ENCODE measurements at regions not wholly inside any gene's neighbourhood (a gene's known extent, or its start where the extent isn't known, plus 50 kb on each side); places are given as distances from the start of the nearest gene placed in this dataset.
"Not testable (repeated sequence)": the region's sequence is repeated elsewhere in the genome, so short reads cannot be mapped to it uniquely, and the experiment has no call there.

DNA sequence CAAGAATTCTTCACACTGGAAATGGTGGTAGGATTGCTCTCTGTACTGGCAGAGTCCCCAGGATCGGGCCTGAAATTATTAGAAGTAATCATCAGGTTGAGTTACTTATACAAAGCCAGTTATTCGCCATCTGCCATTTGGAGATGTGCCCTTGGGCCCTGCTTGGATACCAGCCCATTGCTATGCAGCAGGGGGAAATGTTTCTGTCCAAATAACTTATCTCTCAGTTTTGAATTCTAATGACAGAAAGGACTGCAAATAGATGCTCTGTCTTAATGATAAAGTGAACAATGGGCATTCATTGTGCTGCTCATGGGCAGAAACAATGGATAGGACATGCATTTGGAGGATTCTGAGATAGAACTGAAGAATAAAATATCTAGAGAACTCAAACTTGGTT is 139.1 kb upstream of the PELI2 start:
- no peak for DNase-seq (ENCODE audit: low read depth)

GRCh38 chr14:55979781-55980180 is 138.4 kb upstream of the PELI2 start:
- no peak for DNase-seq (ENCODE audit: low read depth)

DNA sequence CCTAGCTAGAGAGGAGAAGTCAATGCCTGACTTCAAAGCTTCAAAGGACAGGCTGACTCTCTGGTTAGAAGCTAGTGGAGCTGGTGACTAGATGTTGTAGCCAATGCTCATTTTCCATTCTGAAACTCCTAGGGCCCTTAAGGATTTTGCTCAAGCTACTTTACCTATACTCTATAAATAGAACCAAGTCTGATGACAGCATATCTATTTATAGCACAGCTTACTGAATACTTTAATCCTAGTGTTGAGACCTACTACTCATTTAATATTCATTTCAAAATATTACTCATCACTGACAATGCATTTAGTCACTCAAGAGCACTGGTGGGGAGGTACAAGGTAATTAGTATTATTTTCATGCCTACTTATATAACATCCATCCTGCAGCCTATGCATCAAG is 137.2 kb upstream of the PELI2 start:
- no peak for DNase-seq (ENCODE audit: low read depth)

DNA sequence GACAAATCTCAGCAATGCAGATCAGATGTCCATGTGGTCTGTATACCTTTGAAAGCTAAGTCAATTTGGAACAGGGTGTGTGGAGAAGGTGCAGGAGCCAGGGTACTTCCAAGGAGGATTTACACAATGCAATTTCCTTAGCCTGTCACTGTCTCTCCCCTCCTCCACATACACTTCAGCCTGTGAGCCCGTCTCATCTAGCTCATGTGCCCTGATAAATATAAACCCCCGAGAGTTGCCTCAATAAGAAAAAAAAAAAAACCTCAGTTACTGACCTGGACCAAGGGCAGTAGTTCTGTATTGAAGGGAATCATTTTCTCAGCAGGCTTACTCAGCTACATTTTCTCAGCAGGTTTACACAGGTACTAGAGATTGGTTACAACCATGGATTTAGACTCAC is 132.1 kb upstream of the PELI2 start:
- no peak for DNase-seq (ENCODE audit: low read depth)

GRCh38 chr14:56000846-56001245 is 117.4 kb upstream of the PELI2 start:
- no peak for DNase-seq (ENCODE audit: low read depth)

DNA sequence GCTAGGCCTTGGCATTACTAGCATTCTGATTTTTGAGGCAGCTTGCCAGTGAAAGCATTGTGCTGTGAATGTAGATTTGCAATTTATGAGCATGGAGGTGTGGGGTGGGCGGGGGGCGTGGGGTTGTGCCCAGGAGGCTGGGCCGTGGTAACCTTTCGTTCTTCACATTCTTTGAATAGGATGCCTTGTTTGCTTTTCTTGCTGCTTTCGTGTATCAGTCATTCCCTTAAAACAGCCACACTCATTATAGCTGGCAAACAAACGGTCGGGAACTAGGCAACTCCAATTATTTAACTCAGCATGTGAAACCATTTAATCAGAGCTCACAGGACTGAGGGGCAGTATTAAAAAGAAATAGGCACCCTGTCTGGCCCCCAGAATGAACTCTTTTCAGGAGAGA is 115.9 kb upstream of the PELI2 start:
- DNase-seq (ENCODE audit: low read depth): no peak

DNA sequence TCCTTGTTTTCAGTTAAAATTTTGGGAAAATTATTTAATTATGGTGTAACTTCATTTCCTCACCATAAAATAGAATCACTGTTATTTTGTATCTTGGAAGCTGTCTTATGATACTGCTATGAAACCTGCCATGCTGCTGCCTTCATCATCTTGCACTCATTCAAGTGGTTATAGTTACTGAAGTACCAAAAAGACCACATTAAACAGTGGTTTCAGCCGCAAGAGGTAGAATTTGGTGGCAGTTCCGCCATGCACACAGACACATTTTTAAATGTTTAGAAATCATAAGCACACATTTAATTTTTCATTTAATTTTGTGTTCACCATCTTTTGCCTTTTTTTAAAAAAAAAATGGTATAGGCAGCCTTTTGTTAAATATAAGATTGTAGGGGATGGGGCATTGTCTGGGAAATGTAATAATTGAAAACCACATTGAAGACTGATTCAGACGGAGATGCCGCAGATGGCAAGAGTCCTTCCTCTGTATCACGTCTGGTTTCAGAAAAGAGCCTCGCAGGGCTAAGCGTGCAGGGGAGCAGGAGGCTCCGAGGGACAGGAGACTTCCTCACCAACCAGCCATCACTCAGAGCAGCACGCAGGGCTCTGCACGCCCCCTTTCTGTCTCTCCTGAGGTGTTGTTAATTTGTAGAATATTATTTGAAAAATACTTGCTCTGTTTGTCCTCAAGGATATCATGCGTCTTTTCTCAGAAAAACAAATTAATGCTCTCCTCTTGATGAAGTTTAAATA is 115.2 kb upstream of the PELI2 start:
- no peak for DNase-seq (ENCODE audit: low read depth)

DNA sequence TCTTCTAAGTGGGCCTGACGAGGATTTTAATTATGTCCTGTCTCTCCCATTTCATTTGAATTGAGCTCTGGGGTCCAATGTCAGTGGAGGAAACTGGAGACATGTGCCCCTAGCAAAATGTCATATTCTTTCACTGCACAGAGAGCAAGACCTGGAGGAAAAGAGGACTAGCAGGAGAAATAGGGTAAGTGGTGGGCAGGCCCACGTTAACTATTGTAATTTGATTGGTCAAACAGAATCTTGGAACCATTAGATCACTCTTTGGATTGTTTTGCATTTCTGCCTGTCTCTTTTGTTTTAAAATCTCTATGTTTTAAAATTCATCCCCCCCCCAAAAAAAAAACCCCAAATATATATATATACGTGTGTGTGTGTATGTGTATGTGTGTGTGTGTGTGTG is 113.9 kb upstream of the PELI2 start:
- DNase-seq (ENCODE audit: low read depth): no peak

- no peak for DNase-seq (ENCODE audit: low read depth)
Measured at GRCh38 chr14:56004786-56005185, 113.4 kb upstream of the PELI2 start.

DNA sequence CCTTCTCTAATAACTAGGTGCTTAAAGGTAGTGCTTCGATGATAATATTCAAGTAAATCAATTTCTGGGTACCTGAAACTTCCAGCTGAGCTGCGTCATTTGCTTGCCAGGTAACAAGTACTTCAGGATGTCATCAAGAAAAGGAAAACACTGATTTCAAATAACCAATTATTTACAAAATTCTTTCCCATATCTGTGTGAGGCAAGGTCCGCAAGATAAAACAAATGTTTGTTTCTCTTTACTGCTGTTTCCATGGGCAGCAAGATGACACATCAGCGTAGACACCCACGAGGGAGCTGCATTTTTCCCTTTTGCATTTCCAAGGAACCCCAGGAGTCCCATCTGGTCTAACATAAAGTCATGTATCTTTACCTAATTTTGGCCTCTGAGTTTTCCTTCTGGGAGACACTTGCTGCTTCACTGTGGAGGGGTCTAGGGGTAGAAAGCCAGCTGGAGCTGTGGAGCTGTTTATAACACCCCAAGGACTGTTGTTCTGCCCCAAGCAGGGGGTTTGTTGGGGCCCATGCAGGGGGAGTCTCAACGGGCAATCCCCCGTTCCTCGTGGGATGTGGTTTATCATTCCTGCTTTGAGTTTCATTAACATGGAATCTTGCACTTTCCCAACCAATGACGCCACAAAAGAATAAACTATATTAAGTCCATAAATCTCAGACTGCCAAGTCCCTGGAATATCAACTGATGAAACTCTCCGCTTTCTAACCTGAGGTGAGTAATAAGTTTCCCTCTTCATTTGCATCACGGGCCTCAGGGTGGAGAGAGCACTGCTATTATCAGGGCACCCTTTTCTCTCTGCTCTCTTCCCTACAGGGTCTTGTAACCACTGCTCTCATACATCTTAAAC is 112.8 kb upstream of the PELI2 start:
- no peak for DNase-seq (ENCODE audit: low read depth)

- DNase-seq (ENCODE audit: low read depth): not testable (repeated sequence)
Measured at GRCh38 chr14:56007491-56007890, 110.7 kb upstream of the PELI2 start.

GRCh38 chr14:56008150-56008549 is 110.1 kb upstream of the PELI2 start:
- no peak for DNase-seq (ENCODE audit: low read depth)

DNA sequence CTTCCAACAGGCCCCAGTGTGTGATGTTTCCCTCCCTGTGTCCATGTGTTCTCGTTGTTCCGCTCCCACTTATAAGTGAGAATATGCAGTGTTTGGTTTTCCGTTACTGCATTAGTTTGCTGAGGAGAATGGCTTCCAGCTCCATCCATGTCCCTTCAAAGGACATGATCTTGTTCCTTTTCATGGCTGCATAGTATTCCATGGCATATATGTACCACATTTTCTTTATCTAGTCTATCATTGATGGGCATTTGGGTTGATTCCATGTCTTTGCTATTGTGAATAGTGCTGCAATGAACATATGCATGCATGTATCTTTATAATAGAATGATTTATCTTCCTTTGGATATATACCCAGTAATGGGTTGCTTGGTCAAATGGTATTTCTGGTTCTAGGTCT is 109.5 kb upstream of the PELI2 start:
- DNase-seq (ENCODE audit: low read depth): not testable (repeated sequence)

GRCh38 chr14:56023661-56024081 is 94.5 kb upstream of the PELI2 start:
- no peak for DNase-seq (ENCODE audit: low read depth)

DNA sequence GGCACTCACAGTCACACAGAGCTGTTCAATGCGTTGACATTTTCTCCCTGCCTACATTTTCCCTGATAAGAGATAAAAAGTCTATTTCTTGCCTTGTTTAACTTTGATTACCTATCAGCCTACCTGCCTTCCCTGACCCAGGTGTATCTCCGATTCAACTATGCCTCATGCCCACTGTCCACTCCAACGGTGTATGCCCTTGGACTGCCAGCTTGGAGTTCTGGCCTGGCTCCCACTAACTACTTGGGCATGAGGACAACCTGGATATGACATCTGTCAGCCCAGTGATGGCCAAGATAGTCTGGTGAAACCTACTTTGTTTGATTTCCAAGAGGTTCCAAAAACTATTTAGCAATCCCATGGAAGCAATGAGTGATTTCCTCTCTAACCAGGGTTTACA is 93.0 kb upstream of the PELI2 start:
- no peak for DNase-seq (ENCODE audit: low read depth)

- no peak for DNase-seq (ENCODE audit: low read depth)
Measured at GRCh38 chr14:56026506-56026905, 91.7 kb upstream of the PELI2 start.

GRCh38 chr14:56027421-56027820 is 90.8 kb upstream of the PELI2 start:
- DNase-seq (ENCODE audit: low read depth): no peak

- DNase-seq (ENCODE audit: low read depth): no peak
Measured at GRCh38 chr14:56027916-56028712, 90.1 kb upstream of the PELI2 start.

GRCh38 chr14:56036353-56036752 is 81.9 kb upstream of the PELI2 start:
- DNase-seq (ENCODE audit: low read depth): no peak

DNA sequence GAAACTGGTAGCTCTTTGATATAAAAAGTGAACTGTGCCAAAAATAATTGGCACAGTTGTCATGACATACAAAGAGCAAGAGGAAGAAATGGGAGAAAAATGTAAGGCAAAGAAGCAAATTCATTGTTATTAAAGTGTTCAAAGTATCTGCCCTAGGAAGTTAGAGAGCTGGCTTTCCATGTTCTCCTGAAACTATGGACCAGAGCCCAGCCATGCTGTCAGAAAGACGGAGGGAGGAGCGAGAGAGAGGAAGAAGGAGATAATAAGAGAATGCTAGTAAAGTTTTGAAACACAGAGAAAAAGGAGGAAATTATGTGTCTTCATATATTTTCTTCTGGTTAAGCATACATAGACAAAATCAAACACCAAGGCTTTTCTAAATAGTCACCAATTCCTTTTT is 78.1 kb upstream of the PELI2 start:
- no peak for DNase-seq (ENCODE audit: low read depth)

DNA sequence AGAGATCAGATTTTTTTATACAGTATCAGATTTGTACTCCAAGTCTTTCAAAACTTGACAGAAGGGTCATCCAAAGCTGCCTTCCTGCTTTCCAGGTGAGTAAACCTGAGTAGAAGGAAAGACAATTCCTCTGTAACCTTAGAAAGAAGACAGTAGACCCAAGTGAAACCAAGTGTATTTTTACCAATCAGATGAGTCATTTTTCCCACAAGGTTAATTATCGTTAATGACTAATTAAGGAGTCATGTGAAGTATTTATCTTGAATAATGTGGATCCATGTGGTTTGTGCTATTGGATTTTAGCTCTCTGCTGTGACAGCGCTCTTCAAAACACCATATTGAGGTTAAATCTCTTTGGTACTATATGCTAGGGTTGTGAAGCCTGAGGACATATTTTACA is 74.0 kb upstream of the PELI2 start:
- no peak for DNase-seq (ENCODE audit: low read depth)

GRCh38 chr14:56046546-56046945 is 71.7 kb upstream of the PELI2 start:
- no peak for DNase-seq (ENCODE audit: low read depth)

DNA sequence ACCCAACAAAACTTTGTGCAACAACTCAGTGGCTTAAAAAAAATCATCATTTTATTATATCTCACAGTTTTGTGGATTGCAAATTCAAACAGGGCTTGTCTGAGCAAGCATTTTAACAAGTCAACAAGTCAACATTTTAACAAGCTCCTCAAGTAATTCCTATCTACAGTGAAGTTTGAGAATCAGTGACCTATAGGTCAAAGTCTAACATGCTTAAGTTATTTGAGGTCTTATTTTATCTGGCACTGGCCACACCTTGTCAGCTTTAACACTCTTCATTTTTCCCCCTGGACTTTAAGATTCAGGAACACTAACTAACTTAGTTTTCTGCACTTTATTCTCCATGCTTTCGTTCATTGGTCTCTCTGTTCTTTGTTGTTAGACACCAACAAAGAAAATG is 71.2 kb upstream of the PELI2 start:
- DNase-seq (ENCODE audit: low read depth): no peak
